HEK293 (cell line): ENCODE measurements at regions not wholly inside any gene's neighbourhood (a gene's known extent, or its start where the extent isn't known, plus 50 kb on each side); places are given as distances from the start of the nearest gene placed in this dataset.

Experiments used
- CTCF ChIA-PET: fragments of 350-600 bp; formaldehyde crosslinking; extraction: SDS; loops from one replicate; lab custom pipeline; 2021; ENCODE audit warnings: antibody characterized with exemption; lab: Yijun Ruan, JAX
- POLR2A ChIA-PET: fragments of 300-600 bp; formaldehyde crosslinking; extraction: SDS; loops from one replicate; lab custom pipeline; 2020; ENCODE audit warnings: antibody characterized with exemption, inconsistent platforms; lab: Yijun Ruan, JAX
- H3K27ac ChIP-seq: fragments of 200-500 bp; sonication (Bioruptor generic); 2 replicates; pipeline ENCODE4 v1.5.1; 2014; ENCODE audit warnings: low read depth, low read length, control low read depth, inconsistent platforms; ENCODE audit errors: extremely low read depth
- H3K36me3 ChIP-seq, 2 experiments: fragments of 200-500 bp in 1 of 2; sonication (Bioruptor generic) in 1 of 2; 1 replicate in 1 of 2; 2 replicates in 1 of 2; pipeline ENCODE4 v1.5.1; 2014 to 2017; ENCODE audit warnings: inconsistent platforms in 2 of 2, low read length in 2 of 2; ENCODE audit not compliant: control insufficient read depth in 2 of 2, insufficient read depth in 1 of 2
- H3K4me1 ChIP-seq: fragments of 200-500 bp; sonication (Bioruptor generic); 2 replicates; pipeline ENCODE4 v1.5.1; 2014; ENCODE audit warnings: mild to moderate bottlenecking, low read length, inconsistent platforms; ENCODE audit not compliant: control insufficient read depth, insufficient read depth
- H3K4me3 ChIP-seq: 2 replicates; pipeline ENCODE4 v1.5.1; 2011; ENCODE audit warnings: low read depth, mild to moderate bottlenecking, control low read depth, low read length, moderate library complexity
- H3K9me3 ChIP-seq: fragments of 200-500 bp; sonication (Bioruptor generic); 2 replicates; pipeline ENCODE4 v1.5.1; 2014; ENCODE audit warnings: low read depth, low read length, inconsistent platforms; ENCODE audit not compliant: control insufficient read depth, insufficient read depth
- GLIS1 ChIP-seq: fragments of 450-650 bp; formaldehyde crosslinking; IDR thresholded peaks from 2 replicates; pipeline ENCODE4 v1.5.1; 2016; ENCODE audit warnings: missing biosample characterization, missing genetic modification characterization
- KLF1 ChIP-seq: fragments of 450-650 bp; formaldehyde crosslinking; IDR thresholded peaks from 2 replicates; pipeline ENCODE4 v1.5.1; 2016; ENCODE audit warnings: missing biosample characterization, missing genetic modification characterization
- OVOL3 ChIP-seq: fragments of 450-650 bp; formaldehyde crosslinking; IDR thresholded peaks from 2 replicates; pipeline ENCODE4 v1.5.1; 2016; ENCODE audit warnings: missing biosample characterization, missing genetic modification characterization
- PBX3 ChIP-seq: sonication (generic); formaldehyde crosslinking; IDR thresholded peaks from 2 replicates; pipeline ENCODE4 v1.8.1; 2022; ENCODE audit warnings: mild to moderate bottlenecking, moderate library complexity, missing genetic modification reagents
- ZBTB8A ChIP-seq: fragments of 450-650 bp; formaldehyde crosslinking; IDR thresholded peaks from 2 replicates; pipeline ENCODE4 v1.5.1; 2016; ENCODE audit warnings: missing biosample characterization, missing genetic modification characterization
- ZFHX2 ChIP-seq: fragments of 450-650 bp; formaldehyde crosslinking; conservative IDR thresholded peaks from 2 replicates; pipeline ENCODE4 v1.5.1; 2016; ENCODE audit warnings: missing biosample characterization, missing genetic modification characterization
- ZIC2 ChIP-seq: fragments of 450-650 bp; formaldehyde crosslinking; IDR thresholded peaks from 2 replicates; pipeline ENCODE4 v1.5.1; 2016; ENCODE audit warnings: missing biosample characterization, missing genetic modification characterization
- ZNF175 ChIP-seq: fragments of 450-650 bp; formaldehyde crosslinking; IDR thresholded peaks from 2 replicates; pipeline ENCODE4 v1.5.1; 2016; ENCODE audit warnings: missing biosample characterization, missing genetic modification characterization
- ZNF214 ChIP-seq: fragments of 450-650 bp; formaldehyde crosslinking; IDR thresholded peaks from 2 replicates; pipeline ENCODE4 v1.5.1; 2017; ENCODE audit warnings: missing biosample characterization, mild to moderate bottlenecking, missing genetic modification characterization, borderline replicate concordance
- ZNF239 ChIP-seq: fragments of 450-650 bp; formaldehyde crosslinking; IDR thresholded peaks from 2 replicates; pipeline ENCODE4 v1.5.1; 2016; ENCODE audit warnings: missing biosample characterization, missing genetic modification characterization
- ZNF280C ChIP-seq: fragments of 450-650 bp; formaldehyde crosslinking; IDR thresholded peaks from 2 replicates; pipeline ENCODE4 v1.5.1; 2016; ENCODE audit warnings: missing biosample characterization, missing genetic modification characterization
- ZNF449 ChIP-seq: fragments of 450-650 bp; formaldehyde crosslinking; IDR thresholded peaks from 2 replicates; pipeline ENCODE4 v1.5.1; 2017; ENCODE audit warnings: missing biosample characterization, mild to moderate bottlenecking, missing genetic modification characterization, moderate library complexity
- ZNF488 ChIP-seq: fragments of 450-650 bp; formaldehyde crosslinking; IDR thresholded peaks from 2 replicates; pipeline ENCODE4 v1.5.1; 2016; ENCODE audit warnings: missing biosample characterization, missing genetic modification characterization
- ZNF521 ChIP-seq: fragments of 450-650 bp; formaldehyde crosslinking; IDR thresholded peaks from 2 replicates; pipeline ENCODE4 v1.5.1; 2017; ENCODE audit warnings: missing biosample characterization, mild to moderate bottlenecking, missing genetic modification characterization
- ZNF660 ChIP-seq: fragments of 450-650 bp; IDR thresholded peaks from 2 replicates; pipeline ENCODE4 v1.5.1; 2018; ENCODE audit warnings: missing biosample characterization, mild to moderate bottlenecking, missing genetic modification characterization
- ZNF747 ChIP-seq: fragments of 450-650 bp; formaldehyde crosslinking; IDR thresholded peaks from 2 replicates; pipeline ENCODE4 v1.5.1; 2016; ENCODE audit warnings: missing biosample characterization, missing genetic modification characterization
- ZSCAN16 ChIP-seq: fragments of 450-650 bp; formaldehyde crosslinking; IDR thresholded peaks from 2 replicates; pipeline ENCODE4 v1.5.1; 2016; ENCODE audit warnings: missing biosample characterization, missing genetic modification characterization
- ZSCAN18 ChIP-seq: fragments of 450-650 bp; formaldehyde crosslinking; IDR thresholded peaks from 2 replicates; pipeline ENCODE4 v1.5.1; 2016; ENCODE audit warnings: missing biosample characterization, missing genetic modification characterization
- ZSCAN5A ChIP-seq: fragments of 450-650 bp; formaldehyde crosslinking; IDR thresholded peaks from 2 replicates; pipeline ENCODE4 v1.5.1; 2016; ENCODE audit warnings: missing biosample characterization, missing genetic modification characterization

- Histone ChIP-seq H3K36me3 (no peaks in the 10 kb centered on the region), H3K9me3 (no peaks in the 10 kb centered on the region; the same call in 1 of the 2 replicates), H3K4me1 (no peaks in the 10 kb centered on the region), H3K27ac (no peak overlapping the region), H3K4me3 (no peak overlapping the region)
- ChIA-PET POLR2A (no interaction called here), CTCF (no interaction called here)
- TF ChIP-seq ZNF175 (no peak), ZNF280C (tag by site-specific recombination) (no peak), ZNF488 (no peak), OVOL3 (tag by site-specific recombination) (no peak), ZFHX2 (tag by site-specific recombination) (no peak), ZNF214 (tag by site-specific recombination) (no peak), KLF1 (no peak), ZSCAN16 (tag by site-specific recombination) (no peak), ZNF660 (tag by site-specific recombination) (no peak), ZSCAN18 (tag by site-specific recombination) (no peak), ZSCAN5A (tag by site-specific recombination) (no peak), ZNF747 (tag by site-specific recombination) (no peak), ZBTB8A (tag by site-specific recombination) (no peak), ZIC2 (tag by site-specific recombination) (no peak), ZNF239 (tag by site-specific recombination) (no peak), ZNF521 (tag by site-specific recombination) (no peak), PBX3 (no peak)
Measured at GRCh38 chr10:9684186-9684585, 1333.5 kb upstream of the CELF2 start.

GRCh38 chr10:9685596-9685995 lies 1332.1 kb upstream of the CELF2 start:
- POLR2A ChIA-PET: no interaction called here
- CTCF ChIA-PET: no interaction called here
- no peaks in the 10 kb centered on the region for H3K4me1 ChIP-seq
- no peaks in the 10 kb centered on the region for H3K36me3 ChIP-seq
- no peaks in the 10 kb centered on the region for H3K9me3 ChIP-seq
- no peak overlapping the region for H3K27ac ChIP-seq
- no peak for TF ChIP-seq ZNF449 (tag by site-specific recombination)
- TF ChIP-seq GLIS1 (tag by site-specific recombination): no peak
- TF ChIP-seq, all 188 proteins: peak for 0
- no peak overlapping the region for H3K4me3 ChIP-seq
